ENCODE measurements at regions not wholly inside any gene's neighbourhood (a gene's known extent, or its start where the extent isn't known, plus 50 kb on each side); places are given as distances from the start of the nearest gene placed in this dataset.

GRCh38 chr4:141826260-141826659, 189.9 kb downstream of the IL15 start:
- Mint-ChIP-seq H3K27ac (ENCODE audit: unreplicated experiment) (no peak overlapping the region), H3K4me3 (ENCODE audit: unreplicated experiment) (no peak overlapping the region), H3K4me1 (ENCODE audit: low read depth) (peaks cover 3% of the 10 kb centered on the region), H3K27me3 (ENCODE audit: low read depth) (peaks cover 9% of the 10 kb centered on the region), H3K36me3 (ENCODE audit: low read depth) (no peaks in the 10 kb centered on the region), H3K9me3 (ENCODE audit: low read depth) (no peaks in the 10 kb centered on the region)
- TF ChIP-seq, protein P1, sequence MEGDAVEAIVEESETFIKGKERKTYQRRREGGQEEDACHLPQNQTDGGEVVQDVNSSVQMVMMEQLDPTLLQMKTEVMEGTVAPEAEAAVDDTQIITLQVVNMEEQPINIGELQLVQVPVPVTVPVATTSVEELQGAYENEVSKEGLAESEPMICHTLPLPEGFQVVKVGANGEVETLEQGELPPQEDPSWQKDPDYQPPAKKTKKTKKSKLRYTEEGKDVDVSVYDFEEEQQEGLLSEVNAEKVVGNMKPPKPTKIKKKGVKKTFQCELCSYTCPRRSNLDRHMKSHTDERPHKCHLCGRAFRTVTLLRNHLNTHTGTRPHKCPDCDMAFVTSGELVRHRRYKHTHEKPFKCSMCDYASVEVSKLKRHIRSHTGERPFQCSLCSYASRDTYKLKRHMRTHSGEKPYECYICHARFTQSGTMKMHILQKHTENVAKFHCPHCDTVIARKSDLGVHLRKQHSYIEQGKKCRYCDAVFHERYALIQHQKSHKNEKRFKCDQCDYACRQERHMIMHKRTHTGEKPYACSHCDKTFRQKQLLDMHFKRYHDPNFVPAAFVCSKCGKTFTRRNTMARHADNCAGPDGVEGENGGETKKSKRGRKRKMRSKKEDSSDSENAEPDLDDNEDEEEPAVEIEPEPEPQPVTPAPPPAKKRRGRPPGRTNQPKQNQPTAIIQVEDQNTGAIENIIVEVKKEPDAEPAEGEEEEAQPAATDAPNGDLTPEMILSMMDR (IDR thresholded peaks at IDR 0.05) = no peak
- no peak for DNase-seq (ENCODE audit: low spot score)

DNA sequence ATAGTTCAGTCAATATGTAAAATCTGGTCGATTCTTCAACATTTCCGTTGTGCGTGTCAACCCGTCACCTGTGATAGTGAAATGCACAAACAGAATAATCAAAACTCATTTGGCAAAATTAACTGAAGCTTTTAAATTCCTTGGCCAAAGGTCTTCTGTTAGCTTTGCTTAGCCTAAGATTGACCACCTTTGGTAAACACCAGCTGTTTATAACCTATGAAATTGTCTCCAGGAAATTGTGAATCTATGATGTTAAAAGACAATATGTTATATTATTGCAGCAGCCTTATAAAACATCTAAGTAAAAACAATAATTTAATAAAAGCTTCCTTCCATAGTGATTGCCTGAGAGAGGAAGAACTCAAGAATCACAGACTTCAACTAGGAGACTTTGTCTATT, 196.8 kb downstream of the IL15 start:
- Mint-ChIP-seq H3K36me3 (ENCODE audit: low read depth) (peaks cover 8% of the 10 kb centered on the region), H3K9me3 (ENCODE audit: low read depth) (peaks cover 6% of the 10 kb centered on the region), H3K27ac (ENCODE audit: unreplicated experiment) (no peak overlapping the region), H3K27me3 (ENCODE audit: low read depth) (peaks cover 12% of the 10 kb centered on the region), H3K4me1 (ENCODE audit: low read depth) (no peaks in the 10 kb centered on the region), H3K4me3 (ENCODE audit: unreplicated experiment) (no peak overlapping the region)
- TF ChIP-seq, protein P1 (IDR thresholded peaks at IDR 0.05) = no peak
- no peak for DNase-seq (ENCODE audit: low spot score)

DNA sequence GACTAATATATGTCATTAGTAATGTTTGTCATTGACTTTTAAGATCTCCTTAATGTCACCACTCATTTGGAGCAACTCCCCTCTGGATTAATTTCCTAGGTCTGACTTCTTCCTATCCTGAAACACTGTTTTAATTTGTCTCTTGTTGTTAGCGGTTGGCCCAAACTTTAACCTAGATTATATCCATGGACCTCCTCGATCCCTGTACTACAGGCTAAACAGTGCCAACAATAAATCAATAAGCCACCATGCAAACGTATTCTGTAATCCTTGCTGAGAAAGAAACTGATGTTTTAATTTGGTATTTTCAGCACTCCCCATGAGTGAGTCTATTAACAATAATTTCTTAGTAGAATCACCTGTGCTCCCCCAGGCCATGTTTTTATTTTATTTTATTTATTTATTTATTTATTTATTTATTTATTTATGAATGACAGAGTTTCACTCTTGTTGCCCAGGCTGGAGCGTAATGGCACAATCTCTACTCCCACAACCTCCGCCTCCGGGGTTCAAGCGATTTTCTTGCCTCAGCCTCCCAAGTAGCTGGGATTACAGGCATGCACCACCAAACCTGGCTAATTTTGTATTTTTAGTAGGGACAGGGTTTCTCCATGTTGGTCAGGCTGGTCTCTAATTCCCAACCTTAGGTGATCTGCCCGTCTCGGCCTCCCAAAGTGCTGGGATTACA, 204.1 kb downstream of the IL15 start:
- Mint-ChIP-seq H3K9me3 (ENCODE audit: low read depth) (no peaks in the 10 kb centered on the region), H3K4me3 (ENCODE audit: unreplicated experiment) (no peak overlapping the region), H3K4me1 (ENCODE audit: low read depth) (no peaks in the 10 kb centered on the region), H3K36me3 (ENCODE audit: low read depth) (peaks cover 2% of the 10 kb centered on the region), H3K27me3 (ENCODE audit: low read depth) (peaks cover 12% of the 10 kb centered on the region), H3K27ac (ENCODE audit: unreplicated experiment) (no peak overlapping the region)
- TF ChIP-seq, protein P1 (IDR thresholded peaks at IDR 0.05) = no peak
- DNase-seq (ENCODE audit: low spot score) = no peak

DNA sequence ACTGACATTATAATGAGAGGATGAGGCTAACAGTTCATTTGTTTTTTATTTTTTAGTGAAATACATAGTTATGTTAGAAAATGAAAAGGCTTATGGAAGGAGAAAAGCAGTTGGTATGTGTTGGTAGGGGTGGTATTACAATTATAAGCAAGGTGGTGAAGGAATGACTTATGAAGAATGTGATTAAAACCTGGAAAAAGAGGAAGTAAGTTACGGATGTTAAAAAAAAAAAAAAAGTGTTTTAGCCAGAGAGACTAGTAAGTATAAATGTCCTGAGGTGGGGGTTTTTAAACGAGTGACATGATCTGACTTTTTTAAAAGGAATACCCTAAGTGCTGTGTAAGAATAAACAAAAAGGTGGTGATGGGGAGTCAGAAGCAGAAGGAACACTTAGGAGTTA, 206.8 kb downstream of the IL15 start:
- no peak for DNase-seq (ENCODE audit: low spot score)
- no peaks in the 10 kb centered on the region for H3K4me1 Mint-ChIP-seq (ENCODE audit: low read depth)
- H3K9me3 Mint-ChIP-seq (ENCODE audit: low read depth) = no peaks in the 10 kb centered on the region
- no peak overlapping the region for H3K4me3 Mint-ChIP-seq (ENCODE audit: unreplicated experiment)
- H3K27me3 Mint-ChIP-seq (ENCODE audit: low read depth) = peaks cover 26% of the 10 kb centered on the region
- no peak overlapping the region for H3K27ac Mint-ChIP-seq (ENCODE audit: unreplicated experiment)
- TF ChIP-seq, protein P1 (IDR thresholded peaks at IDR 0.05) = no peak
- H3K36me3 Mint-ChIP-seq (ENCODE audit: low read depth) = no peaks in the 10 kb centered on the region

DNA sequence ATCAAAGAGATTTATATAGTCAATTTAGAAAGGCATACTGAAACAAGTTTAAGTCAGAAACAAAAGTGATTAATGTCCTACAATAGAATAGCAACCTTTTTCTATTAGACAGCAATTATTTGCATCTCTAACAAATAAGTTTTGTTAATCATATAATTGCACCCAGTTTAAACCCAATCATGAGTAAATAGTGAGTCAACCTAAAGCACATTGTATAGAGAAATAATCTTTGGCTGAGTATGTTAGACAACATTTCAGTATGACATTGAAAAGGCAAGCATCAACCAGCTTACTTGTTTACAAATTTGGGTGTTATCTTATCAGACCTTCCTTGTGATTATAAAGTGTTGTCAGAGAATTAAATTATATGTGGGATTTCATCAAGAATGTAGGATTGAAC, 209.5 kb downstream of the IL15 start:
- no peak overlapping the region for H3K27ac Mint-ChIP-seq (ENCODE audit: unreplicated experiment)
- TF ChIP-seq, protein P1 (IDR thresholded peaks at IDR 0.05) = no peak
- H3K36me3 Mint-ChIP-seq (ENCODE audit: low read depth) = no peaks in the 10 kb centered on the region
- H3K9me3 Mint-ChIP-seq (ENCODE audit: low read depth) = no peaks in the 10 kb centered on the region
- H3K4me1 Mint-ChIP-seq (ENCODE audit: low read depth) = peaks cover 8% of the 10 kb centered on the region
- H3K27me3 Mint-ChIP-seq (ENCODE audit: low read depth) = peaks cover 27% of the 10 kb centered on the region
- no peak for DNase-seq (ENCODE audit: low spot score)
- H3K4me3 Mint-ChIP-seq (ENCODE audit: unreplicated experiment) = no peak overlapping the region

Data from chondrocyte (in vitro differentiated cells).